GM12864 (cell line): ENCODE measurements at regions not wholly inside any gene's neighbourhood (a gene's known extent, or its start where the extent isn't known, plus 50 kb on each side); places are given as distances from the start of the nearest gene placed in this dataset.

Experiments
- DNase-seq: peaks from one replicate; pipeline ENCODE4 v3.0.0-alpha.2; 2011; ENCODE audit warnings: low read depth
- H3K4me3 ChIP-seq: 2 replicates; pipeline ENCODE4 v1.5.1; 2011; ENCODE audit warnings: mild to moderate bottlenecking, low read depth, low read length, control low read depth
- CTCF ChIP-seq: IDR thresholded peaks from 2 replicates; pipeline ENCODE4 v1.5.1; 2011; ENCODE audit warnings: low read depth, mild to moderate bottlenecking, moderate library complexity, low read length, control low read depth, inconsistent platforms; ENCODE audit errors: missing control alignments

- no peak overlapping the region for H3K4me3 ChIP-seq
- no peak for DNase-seq
- TF ChIP-seq CTCF, result no peak
Observed at GRCh38 chr10:128713471-128713870, 587.2 kb upstream of the MKI67 start.

GRCh38 chr10:128713874-128714570 is 587.8 kb upstream of the MKI67 start:
- no peak for TF ChIP-seq CTCF

GRCh38 chr10:128714644-128715415 is 588.6 kb upstream of the MKI67 start:
- no peak for DNase-seq
- no peak overlapping the region for H3K4me3 ChIP-seq
- no peak for TF ChIP-seq CTCF

More at GRCh38 chr10:128713874-128714570, 587.8 kb upstream of the MKI67 start:
- DNase-seq, result no peak
- no peak overlapping the region for H3K4me3 ChIP-seq

- DNase-seq, result no peak
- no peak overlapping the region for H3K4me3 ChIP-seq
- TF ChIP-seq CTCF, result no peak
Observed at GRCh38 chr10:128716181-128716580, 590.0 kb upstream of the MKI67 start.

GRCh38 chr10:128721963-128722445 is 595.8 kb upstream of the MKI67 start:
- no peak for TF ChIP-seq CTCF
- DNase-seq, result no peak
- no peak overlapping the region for H3K4me3 ChIP-seq

- no peak overlapping the region for H3K4me3 ChIP-seq
- no peak for DNase-seq
- no peak for TF ChIP-seq CTCF
Observed at GRCh38 chr10:128722947-128723346, 596.7 kb upstream of the MKI67 start.
